ACC112 (cell line): ENCODE measurements at regions not wholly inside any gene's neighbourhood (a gene's known extent, or its start where the extent isn't known, plus 50 kb on each side); places are given as distances from the start of the nearest gene placed in this dataset.

Experiments
- H2AFZ ChIP-seq: fragments of 200-600 bp; sonication (generic); one replicate; pipeline ENCODE4 v1.6.0; 2017; ENCODE audit warnings: antibody characterized with exemption, low read length; ENCODE audit not compliant: unreplicated experiment
- H3K27ac ChIP-seq: fragments of 200-600 bp; sonication (generic); 2 replicates; pipeline ENCODE4 v1.5.1; 2014; ENCODE audit warnings: low read depth, mild to moderate bottlenecking, antibody characterized with exemption, low read length, moderate library complexity
- H3K27me3 ChIP-seq: fragments of 200-600 bp; sonication (generic); 2 replicates; pipeline ENCODE4 v1.6.1; 2014; ENCODE audit warnings: mild to moderate bottlenecking, antibody characterized with exemption, low read length, moderate library complexity, mixed read lengths; ENCODE audit not compliant: insufficient read depth
- H3K36me3 ChIP-seq: fragments of 200-600 bp; sonication (generic); 2 replicates; pipeline ENCODE4 v1.6.1; 2016; ENCODE audit warnings: mild to moderate bottlenecking, antibody characterized with exemption, low read length, moderate library complexity, mixed read lengths; ENCODE audit not compliant: insufficient read depth
- H3K4me1 ChIP-seq: fragments of 200-600 bp; sonication (generic); one replicate; pipeline ENCODE4 v1.6.1; 2016; ENCODE audit warnings: low read length, mixed read lengths; ENCODE audit not compliant: insufficient read depth, unreplicated experiment, control insufficient read depth
- H3K4me3 ChIP-seq: fragments of 200-600 bp; sonication (generic); 2 replicates; pipeline ENCODE4 v1.5.1; 2014; ENCODE audit warnings: mild to moderate bottlenecking, low read depth, low read length
- H3K79me2 ChIP-seq: fragments of 200-600 bp; sonication (generic); one replicate; pipeline ENCODE4 v1.6.0; 2016; ENCODE audit warnings: low read length; ENCODE audit not compliant: control insufficient read depth, unreplicated experiment, insufficient read depth

DNA sequence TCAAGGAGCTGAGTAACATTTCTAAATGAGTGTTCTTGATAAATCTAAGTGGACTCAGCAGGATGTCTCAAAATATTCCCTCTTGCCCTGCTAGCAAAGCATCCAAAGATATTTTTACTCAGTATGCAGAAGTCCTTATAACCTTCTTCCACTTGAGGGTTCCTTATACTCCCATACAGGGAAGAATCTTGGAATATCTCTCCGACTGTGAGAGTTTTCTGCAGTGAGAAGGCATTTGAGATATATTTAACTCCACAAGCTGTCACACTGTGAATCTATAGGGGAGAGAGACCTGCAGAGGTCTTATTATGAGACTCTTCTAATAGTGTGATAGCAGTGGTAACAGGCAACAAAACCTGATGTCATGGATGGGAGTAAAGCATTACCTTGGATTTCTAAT lies 1034.5 kb upstream of the PABPC4L start:
- H2AFZ ChIP-seq = no peak overlapping the region

DNA sequence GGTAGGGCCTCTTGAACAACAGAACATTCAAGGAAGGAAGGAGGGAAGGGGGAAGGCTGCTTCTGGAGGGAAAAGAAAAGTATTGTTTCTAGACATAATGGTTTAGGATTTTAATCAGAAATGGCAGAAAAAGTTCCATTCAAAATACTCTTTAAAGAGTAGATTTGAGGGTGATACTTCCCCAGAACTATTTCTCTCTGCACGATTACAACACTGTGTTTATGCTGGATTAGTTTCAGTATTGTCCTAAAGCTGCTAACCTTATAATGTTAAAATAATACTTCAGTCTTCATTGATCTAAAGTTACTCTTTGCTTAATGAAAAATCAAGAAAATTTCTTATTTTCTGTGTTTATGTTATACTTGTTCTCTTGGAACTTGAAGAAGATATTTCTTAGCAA lies 1026.3 kb upstream of the PABPC4L start:
- Histone ChIP-seq H3K4me1 (no peaks in the 10 kb centered on the region), H3K27me3 (no peaks in the 10 kb centered on the region), H3K79me2 (no peaks in the 10 kb centered on the region), H2AFZ (no peak overlapping the region), H3K36me3 (no peaks in the 10 kb centered on the region), H3K27ac (no peak overlapping the region), H3K4me3 (no peak overlapping the region)

More for the DNA sequence above, 1034.5 kb upstream of the PABPC4L start:
- H3K79me2 ChIP-seq = no peaks in the 10 kb centered on the region
- no peaks in the 10 kb centered on the region for H3K4me1 ChIP-seq
- no peaks in the 10 kb centered on the region for H3K36me3 ChIP-seq
- no peak overlapping the region for H3K4me3 ChIP-seq
- no peak overlapping the region for H3K27ac ChIP-seq
- H3K27me3 ChIP-seq = no peaks in the 10 kb centered on the region

DNA sequence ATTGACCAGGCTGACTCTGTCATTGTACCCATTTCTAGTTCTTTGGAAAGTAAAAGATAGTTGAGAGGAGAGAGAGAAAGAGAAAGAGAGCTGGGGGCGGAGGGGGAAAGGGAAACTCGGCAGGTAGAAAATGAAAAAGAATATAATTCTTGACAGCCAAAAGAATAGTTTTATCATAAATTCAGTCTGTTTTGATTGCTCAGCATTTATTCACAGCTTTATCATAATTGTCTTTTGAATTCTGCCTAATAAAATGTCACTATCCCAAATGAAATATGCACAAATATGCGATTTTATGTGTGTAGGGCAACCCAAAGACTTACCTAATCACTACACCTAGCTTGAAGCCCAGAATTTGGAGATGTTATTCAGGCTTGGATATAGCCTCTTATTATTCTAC lies 1024.0 kb upstream of the PABPC4L start:
- Histone ChIP-seq H3K79me2 (no peaks in the 10 kb centered on the region), H3K27me3 (no peaks in the 10 kb centered on the region), H3K4me3 (no peak overlapping the region), H3K4me1 (no peaks in the 10 kb centered on the region), H3K36me3 (no peaks in the 10 kb centered on the region), H2AFZ (no peak overlapping the region), H3K27ac (no peak overlapping the region)

DNA sequence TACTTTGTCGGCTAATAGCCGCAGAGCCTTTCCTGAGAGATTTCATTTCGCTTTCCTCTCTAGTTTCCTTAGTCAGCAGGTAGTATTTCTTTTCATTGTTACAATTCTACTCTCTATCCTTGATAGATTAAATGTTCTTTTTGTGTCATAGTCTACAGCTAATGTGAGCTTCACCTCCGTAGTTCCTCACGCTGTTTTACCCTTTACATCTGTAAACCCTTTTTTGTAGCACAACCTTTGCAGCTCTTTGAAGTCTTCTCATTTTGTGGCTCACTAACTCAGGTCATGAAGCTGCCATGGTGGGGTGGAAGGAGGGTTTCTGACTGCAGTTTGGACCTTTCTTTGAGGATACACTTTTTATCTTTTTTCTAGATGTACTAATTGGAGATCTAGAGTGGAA lies 1008.8 kb upstream of the PABPC4L start:
- Histone ChIP-seq H3K27ac (no peak overlapping the region), H3K4me1 (no peaks in the 10 kb centered on the region), H3K27me3 (no peaks in the 10 kb centered on the region), H2AFZ (no peak overlapping the region), H3K79me2 (no peaks in the 10 kb centered on the region), H3K4me3 (no peak overlapping the region), H3K36me3 (no peaks in the 10 kb centered on the region)

DNA sequence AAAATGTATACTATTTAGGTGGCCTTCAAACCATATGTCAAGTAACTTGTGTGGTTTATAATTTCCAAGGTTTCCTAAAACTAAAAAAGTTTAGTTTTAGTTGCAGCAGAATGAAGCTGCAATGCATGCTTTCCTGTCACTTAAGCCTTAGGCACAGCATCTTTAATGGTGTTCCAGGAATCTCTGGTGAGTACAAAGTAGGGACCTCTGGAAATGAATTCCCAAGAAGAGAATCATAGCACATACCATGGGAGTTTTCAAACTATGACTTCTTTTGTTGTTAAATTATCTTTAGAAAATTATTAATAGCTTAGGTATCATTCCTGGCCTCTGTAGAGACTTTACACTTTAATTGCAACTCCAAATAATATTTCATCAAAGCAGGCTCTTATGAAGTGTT lies 1005.9 kb upstream of the PABPC4L start:
- Histone ChIP-seq H2AFZ (no peak overlapping the region), H3K27ac (no peak overlapping the region), H3K4me1 (no peaks in the 10 kb centered on the region), H3K27me3 (no peaks in the 10 kb centered on the region), H3K36me3 (no peaks in the 10 kb centered on the region), H3K4me3 (no peak overlapping the region), H3K79me2 (no peaks in the 10 kb centered on the region)

DNA sequence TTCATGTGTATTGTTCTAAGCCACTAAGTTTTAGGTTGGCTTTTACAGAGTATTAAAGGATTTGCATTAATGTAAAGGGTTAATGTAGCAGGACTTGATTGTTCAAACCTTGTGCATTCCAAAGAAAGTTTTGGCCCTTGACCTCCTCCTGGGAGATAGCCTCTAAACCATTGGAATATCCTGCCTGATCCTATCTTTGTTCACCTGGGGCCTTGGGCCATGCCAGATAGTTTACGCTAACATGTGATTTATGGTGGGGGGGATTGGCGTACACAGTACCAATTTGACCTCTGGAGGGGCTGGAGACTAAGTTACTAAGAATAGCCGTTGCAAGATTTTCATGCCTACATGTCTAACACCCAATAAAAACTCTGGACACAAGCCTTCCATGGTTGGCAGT lies 1002.7 kb upstream of the PABPC4L start:
- H3K36me3 ChIP-seq = no peaks in the 10 kb centered on the region
- H3K4me3 ChIP-seq = no peak overlapping the region
- H3K27me3 ChIP-seq = no peaks in the 10 kb centered on the region
- no peak overlapping the region for H2AFZ ChIP-seq
- no peaks in the 10 kb centered on the region for H3K79me2 ChIP-seq
- H3K4me1 ChIP-seq = no peaks in the 10 kb centered on the region
- no peak overlapping the region for H3K27ac ChIP-seq

DNA sequence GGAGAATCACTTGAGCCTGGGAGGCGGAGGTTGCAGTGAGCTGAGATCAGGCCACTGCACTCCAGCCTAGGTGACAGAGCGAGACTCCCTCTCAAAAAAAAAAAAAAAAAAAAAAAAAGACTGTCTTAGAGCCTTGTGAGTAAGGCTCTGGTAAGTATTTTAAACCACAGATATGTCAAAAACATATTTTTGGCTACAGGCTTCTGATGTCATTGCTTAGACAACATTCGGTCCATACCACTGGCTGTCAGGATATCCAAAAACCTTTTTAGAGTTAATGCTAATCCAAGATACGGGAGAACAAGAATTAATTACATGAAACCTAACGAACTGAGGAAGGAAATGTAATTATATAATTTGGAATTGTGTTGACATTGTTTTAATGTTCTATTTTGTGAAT lies 999.5 kb upstream of the PABPC4L start:
- H3K79me2 ChIP-seq = no peaks in the 10 kb centered on the region
- no peak overlapping the region for H3K4me3 ChIP-seq
- H3K27me3 ChIP-seq = no peaks in the 10 kb centered on the region
- no peak overlapping the region for H2AFZ ChIP-seq
- no peaks in the 10 kb centered on the region for H3K36me3 ChIP-seq
- no peak overlapping the region for H3K27ac ChIP-seq
- H3K4me1 ChIP-seq = no peaks in the 10 kb centered on the region

DNA sequence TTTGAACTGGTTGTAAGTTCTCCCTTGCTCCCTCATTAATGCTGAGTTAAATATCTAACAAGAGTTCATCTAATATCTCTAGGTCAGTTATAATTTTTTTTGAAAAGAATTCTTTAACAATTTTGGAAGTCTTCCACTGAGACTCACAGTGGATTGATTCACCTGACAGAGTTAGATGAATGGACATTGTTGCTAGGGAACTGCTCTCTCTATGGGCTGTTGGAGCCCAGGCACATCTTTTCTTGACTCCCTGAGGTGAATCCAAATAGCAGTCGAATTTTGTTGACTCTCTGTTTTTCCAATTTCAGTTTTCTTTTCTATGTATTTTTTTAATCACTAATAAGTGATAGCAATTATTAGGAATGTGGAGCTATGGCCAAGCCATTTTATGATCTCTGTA lies 996.1 kb upstream of the PABPC4L start:
- Histone ChIP-seq H3K79me2 (no peaks in the 10 kb centered on the region), H2AFZ (no peak overlapping the region), H3K36me3 (no peaks in the 10 kb centered on the region), H3K27me3 (no peaks in the 10 kb centered on the region), H3K27ac (no peak overlapping the region), H3K4me1 (no peaks in the 10 kb centered on the region), H3K4me3 (no peak overlapping the region)

DNA sequence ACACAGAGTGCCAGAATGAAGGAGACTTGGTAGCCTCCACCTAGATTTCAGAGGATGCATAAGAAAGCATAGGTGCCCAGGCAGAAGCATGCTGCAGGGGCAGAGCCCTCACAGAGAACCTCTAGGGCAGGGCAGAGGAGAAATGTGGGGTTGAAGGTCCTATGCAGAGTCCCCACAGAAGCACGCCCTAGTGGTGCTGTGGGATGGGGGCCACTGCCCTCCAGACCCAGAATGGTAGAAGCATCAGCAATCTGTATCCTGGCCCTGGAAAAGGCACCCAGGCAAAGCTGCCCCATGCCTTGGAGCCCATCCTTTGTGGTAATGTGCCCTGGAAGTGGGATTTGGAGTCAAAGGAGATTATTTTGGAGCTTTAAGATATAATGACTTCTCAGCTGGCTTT lies 992.9 kb upstream of the PABPC4L start:
- no peak overlapping the region for H3K27ac ChIP-seq
- H3K4me1 ChIP-seq = no peaks in the 10 kb centered on the region
- no peak overlapping the region for H2AFZ ChIP-seq
- no peaks in the 10 kb centered on the region for H3K27me3 ChIP-seq
- no peaks in the 10 kb centered on the region for H3K36me3 ChIP-seq
- H3K4me3 ChIP-seq = no peak overlapping the region
- no peaks in the 10 kb centered on the region for H3K79me2 ChIP-seq

DNA sequence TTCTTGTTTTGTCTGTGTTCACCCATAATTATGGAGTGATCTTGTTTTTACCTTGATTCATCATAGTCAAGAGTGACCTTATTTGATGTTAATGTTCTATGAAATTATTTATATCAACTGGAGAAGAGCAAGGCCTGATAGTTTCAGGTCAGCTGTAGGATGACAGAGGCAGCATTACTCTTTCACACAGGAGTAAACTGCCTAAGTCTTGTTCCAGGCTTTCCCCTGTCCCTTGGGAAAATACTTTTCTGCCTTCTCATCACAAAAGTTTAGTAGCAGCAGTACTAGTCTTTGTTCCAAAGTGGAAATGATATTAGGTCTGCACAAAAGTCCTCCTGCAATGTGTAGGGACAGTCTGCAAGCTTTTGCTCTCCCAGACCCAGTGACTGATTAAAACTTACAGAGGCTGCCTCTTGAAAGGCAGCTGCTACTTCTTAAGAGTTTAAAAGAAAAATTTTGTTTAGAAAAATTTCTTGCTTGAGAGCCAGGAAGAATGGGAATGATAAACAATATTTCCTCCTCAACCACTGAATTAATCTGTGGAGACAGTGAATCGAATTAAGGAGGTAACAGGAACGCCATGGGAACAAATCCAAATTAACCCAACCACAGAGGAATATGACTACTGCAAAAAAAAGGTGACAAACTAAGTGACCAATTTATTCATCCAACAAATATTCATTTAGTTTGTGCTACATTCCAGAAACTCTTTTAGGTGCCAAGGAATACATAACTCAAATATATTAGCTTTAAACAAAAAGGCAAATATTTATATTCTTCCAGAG lies 991.4 kb upstream of the PABPC4L start:
- Histone ChIP-seq H3K79me2 (no peaks in the 10 kb centered on the region), H3K27ac (no peak overlapping the region), H3K4me1 (no peaks in the 10 kb centered on the region), H3K36me3 (no peaks in the 10 kb centered on the region), H3K4me3 (no peak overlapping the region), H2AFZ (no peak overlapping the region), H3K27me3 (no peaks in the 10 kb centered on the region)

DNA sequence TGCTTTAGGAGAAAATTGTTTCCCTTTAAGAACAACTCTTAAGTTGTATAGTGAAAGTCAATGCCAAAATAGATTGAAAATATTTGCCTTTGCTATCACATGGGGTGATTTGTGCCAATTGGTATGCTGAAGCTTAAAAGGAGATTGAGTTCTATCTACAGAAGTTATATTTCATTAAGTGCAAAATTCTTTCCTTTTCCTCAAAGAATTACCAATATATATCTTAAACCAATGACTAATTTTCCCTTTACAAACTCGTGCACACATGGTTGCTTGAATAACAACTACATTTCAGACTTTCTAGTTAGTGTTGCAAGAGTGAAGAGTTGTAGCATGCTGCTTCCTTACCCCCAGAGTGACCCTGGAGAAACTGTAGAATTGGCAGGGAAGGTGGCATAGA lies 990.0 kb upstream of the PABPC4L start:
- H3K27ac ChIP-seq = no peak overlapping the region
- H2AFZ ChIP-seq = no peak overlapping the region
- no peaks in the 10 kb centered on the region for H3K79me2 ChIP-seq
- no peaks in the 10 kb centered on the region for H3K27me3 ChIP-seq
- no peak overlapping the region for H3K4me3 ChIP-seq
- H3K4me1 ChIP-seq = no peaks in the 10 kb centered on the region
- no peaks in the 10 kb centered on the region for H3K36me3 ChIP-seq
